GM18909 (cell line): ENCODE measurements at regions not wholly inside any gene's neighbourhood (a gene's known extent, or its start where the extent isn't known, plus 50 kb on each side); places are given as distances from the start of the nearest gene placed in this dataset.

Source experiments
- ATAC-seq: cut with Tn5 transposase; IDR thresholded peaks from one replicate; pipeline ENCODE4 v1.9.1; 2021; ENCODE audit warnings: mild to moderate bottlenecking; ENCODE audit not compliant: unreplicated experiment, poor library complexity

DNA sequence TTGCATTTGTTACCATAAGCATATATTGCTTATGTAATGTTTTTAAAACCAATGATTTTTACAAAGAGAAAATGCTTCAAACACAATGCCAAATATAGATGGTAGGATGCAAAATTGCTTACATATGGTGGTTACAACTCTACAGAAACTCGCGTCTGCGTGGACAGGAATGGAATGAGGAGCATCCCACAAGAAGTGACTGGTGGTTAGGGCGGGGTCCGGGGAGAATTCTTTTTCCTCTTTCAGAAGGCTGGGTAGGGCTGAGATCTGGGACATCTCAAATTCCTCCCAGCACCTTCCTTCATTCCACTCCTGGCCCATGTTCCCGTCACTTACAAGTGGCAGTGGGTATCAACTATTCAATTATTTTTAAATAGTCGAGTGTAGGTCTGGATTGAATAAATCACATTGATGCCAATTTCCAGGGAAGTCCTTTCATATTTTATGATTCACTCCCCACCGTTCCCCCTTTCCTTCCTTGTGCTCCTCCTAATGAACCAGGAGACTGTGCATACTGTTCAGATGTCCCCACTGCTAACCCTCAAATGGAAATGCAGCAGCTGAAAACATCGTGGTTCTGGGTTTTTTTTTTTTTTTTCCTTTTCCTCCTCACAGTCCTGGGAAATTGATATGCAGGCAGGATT is 174.5 kb upstream of the POU3F1 start:
- no peak for ATAC-seq

DNA sequence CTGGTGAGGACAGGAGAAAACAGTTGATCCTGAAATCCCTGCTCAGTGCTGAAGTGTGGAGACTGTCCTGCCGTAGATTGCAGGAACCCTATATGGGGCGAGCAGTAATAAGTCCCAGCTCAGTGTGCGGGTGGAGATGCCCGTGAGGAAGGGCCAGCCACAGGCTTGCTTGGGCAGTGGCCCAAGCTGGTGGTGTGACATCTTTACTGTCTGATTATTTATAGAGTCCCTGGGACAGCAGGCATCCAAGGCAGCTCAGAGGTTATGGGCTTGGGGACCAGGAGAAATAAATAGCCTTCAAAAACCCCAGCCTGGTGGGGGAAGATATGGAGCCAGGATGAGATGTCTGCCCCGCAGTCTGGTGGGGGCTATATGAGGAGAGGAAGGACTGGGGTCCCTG is 170.7 kb upstream of the POU3F1 start:
- no peak for ATAC-seq

DNA sequence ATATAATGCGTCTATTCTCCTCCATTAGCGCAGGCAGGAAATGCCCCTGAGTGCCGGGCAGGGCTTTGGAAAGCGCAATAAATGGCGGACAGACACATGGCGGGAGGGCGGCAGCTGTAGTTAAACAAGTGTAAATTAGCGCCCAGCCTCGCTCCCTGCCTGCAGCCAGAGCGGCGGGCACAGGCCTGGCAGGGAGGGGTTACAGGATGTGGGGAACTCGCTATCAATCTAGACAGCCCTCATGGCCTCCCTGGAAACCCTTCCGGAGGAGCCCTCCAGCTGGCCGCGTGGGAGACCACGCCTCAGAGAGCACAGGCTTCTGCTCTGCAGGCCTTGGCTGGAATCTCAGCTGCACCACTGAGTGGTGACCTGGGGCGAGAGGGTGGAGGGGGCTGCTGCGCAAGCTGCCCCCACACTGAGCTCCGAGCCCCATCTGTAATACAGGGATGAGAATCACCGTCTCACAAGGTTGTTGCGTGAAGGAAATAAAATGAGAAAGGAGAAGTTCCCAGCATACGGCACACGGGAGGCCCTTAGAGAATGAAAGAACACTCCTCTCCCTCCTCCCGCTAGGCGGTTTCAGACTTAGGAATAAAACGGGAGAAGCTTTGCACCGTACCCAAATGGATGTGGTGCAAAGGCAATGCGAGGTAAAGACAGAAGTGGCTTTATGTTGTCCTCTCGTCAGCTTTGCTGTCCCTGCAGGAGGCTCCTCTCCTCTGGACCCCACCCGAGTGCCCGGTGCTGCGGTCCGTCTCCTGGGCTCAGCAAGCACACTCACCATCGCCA is 167.2 kb upstream of the POU3F1 start:
- ATAC-seq = no peak

DNA sequence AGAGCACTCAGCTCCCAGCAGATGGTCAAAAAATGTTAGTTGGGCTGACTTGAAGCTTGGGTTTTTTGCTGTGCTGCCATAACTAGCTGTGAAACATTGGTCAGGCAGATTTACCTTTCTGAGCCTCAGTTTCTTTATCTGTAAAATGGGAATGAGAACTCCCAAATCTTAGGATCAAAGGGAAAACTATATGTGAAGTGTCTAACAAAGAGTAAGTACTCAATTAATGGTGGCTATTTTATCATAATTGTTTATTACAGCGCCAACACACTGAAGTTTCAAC is 164.2 kb upstream of the POU3F1 start:
- no peak for ATAC-seq

DNA sequence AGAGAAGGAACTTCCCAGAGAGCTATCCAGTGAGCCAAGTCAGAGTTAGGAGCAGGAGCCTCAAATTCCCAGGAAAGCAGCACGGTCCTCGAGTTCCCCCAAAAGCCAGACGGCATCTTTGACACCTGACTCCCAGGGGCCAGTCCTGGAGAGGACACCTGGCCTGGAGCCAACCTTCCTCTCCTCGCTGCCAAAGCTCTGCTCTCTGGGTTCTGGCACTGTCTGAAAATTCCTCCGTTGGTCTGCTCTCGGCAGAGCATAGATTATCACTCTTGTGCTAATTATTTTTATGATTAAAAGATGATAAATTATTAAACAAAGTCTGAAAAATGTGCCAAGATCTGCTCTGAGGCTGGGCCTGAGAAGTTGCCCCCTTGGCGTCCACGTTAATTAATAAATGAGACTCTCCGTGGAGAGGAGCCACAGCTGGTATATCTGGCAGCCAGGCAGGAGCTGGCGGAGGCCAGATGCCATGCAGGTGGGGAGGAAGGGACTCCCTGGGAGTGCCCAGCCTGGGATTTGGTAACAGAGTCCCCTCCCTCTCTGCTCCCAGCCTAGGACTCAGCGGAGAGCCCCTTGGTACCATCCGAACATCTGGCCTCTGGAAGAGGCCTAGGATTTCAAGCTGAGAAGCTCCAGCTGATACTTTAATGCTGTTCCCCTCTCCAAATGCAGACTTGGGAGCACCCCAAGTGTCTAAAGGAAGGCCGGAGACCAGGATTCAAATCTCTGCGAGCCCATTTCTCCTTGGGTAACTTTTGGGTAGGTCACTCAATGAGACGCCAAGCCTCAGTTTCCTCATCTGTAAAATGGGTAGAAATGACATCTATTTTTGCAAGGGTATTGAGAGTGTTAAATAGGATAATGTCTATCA is 163.7 kb upstream of the POU3F1 start:
- no peak for ATAC-seq

DNA sequence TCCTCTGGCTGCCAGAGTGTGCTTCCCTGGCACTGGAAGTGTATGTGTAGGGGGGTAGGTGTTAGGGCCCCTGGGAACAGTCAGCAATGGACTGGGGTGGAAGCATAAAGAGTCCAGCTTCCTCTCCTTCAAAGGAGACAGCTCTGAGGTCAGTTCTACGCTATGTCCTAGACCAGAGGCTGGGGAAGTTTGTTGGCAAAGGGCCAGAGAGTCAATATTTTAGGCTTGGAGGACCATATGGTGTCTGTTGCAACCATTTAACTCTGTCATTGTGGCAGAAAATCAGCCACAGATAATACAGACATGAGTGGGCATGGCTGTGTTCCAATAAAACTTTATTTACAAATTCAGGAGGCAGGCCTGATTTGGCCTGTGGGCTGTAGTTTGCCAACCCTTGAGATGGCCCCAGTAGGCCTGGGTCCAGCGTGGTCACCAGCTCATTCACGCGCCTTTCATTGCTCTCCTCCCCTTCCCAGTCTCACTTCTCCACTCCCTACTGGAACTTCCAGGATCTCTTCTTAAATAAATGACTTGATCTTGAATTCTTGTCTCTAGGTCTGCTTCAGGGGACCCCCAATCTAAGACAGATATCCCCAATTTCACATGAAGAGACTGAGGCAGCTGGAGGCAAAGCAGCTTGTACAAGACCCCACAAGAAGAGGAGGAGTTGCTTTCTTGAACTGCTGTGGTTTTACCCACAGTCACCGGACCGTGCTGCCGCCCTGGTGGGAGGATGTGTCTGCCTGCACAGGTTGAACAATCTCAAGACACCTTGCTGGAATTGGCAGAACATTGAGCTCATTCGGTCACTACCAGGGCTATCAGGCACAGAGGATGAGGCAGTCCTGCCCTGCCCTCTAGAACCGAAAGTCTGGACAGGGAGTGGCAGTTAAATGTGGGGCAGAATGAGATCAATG is 162.4 kb upstream of the POU3F1 start:
- ATAC-seq = no peak

DNA sequence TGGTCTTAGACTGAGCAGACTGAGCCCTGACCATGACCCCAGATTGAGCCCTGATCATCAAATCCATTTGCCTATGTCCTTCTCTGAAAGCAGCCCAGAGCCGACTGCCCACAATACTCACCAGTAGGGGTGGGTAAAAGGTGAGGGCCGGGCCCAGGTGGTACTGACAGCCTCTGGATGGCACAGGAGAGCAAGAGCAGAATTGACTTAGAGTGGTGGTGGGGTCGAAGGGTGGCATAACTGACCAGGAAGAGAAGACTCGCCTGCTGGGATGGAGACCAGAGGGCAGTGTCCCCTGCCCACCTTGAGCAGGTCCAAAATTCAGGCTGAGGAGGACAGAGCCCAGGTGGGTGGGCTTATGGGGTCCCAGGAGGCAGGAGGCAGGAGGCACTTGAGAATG is 161.3 kb upstream of the POU3F1 start:
- no peak for ATAC-seq

DNA sequence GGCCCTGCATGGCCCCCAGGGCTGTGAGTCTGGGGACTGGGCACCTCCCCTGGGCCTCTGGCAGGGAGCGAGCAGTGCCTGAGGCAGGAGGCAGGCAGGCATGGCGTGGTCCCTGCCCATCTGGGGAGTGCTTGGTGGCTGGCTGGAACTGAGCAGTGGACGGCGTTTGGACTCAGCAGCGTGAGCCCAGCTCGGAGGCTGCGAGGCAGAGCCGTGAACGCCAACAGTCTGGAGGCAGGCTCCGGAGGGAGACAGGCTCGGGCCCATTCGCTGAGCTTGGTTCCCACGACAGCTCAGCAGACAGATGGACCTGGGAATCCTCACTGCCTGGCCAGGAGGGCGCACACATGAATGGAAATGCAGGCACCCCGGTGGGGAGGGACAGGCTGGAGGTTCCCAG is 160.7 kb upstream of the POU3F1 start:
- no peak for ATAC-seq

DNA sequence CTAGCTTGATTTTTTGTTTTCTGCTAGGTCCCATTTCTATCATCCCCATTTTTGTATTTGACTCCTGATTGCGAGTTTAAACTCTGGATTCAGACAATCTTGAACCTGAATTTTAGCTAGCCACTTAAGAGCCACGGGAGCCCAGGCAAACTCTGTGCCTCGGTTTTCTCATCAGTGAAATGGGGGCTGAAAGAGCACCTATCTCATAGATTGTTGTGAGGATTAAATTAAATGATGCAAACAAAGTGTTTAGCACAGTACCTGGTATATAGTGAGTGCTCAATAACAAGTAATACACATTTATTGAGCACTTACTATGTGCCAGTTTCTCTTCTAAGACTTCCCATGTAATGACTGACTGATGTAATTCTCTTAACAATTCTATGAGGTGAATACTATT is 158.1 kb upstream of the POU3F1 start:
- no peak for ATAC-seq

DNA sequence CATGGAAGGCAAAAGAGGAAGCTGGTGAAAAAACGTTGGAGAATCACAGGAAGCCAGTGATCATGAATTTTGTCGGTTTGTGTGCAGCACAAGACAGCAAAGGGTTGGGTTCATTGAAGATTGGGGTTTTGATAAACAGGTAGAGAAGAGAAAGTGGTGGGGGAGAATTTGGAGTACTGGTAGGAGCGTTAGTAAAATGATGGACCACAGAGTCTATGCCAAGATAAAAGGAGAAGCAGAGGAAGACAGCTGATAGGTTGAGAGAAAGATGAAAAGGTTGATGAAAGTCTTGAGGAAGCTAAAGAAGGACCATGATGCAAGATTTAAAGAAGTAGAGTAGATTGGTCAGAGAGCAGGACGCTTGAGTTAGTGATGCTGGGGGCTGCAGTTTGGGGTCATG is 156.8 kb upstream of the POU3F1 start:
- ATAC-seq = no peak

DNA sequence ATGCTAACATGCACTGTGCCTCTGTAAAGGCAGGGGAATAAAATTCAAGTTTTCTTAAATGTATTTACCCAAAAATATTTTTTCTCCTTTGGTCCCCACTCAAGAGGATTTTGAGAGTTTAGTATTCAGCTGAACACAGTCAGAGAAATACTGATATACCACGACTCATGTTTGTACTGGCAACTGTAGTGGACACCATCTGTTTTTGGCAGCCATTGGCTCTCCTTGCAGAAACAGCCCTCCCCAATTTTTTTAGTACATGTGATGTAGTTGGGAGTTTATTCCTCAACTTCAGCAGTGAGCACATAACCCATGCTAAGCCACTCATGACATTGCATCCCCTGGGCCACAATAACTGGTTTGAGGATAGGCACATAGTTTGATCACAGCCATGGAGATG is 154.8 kb upstream of the POU3F1 start:
- no peak for ATAC-seq

DNA sequence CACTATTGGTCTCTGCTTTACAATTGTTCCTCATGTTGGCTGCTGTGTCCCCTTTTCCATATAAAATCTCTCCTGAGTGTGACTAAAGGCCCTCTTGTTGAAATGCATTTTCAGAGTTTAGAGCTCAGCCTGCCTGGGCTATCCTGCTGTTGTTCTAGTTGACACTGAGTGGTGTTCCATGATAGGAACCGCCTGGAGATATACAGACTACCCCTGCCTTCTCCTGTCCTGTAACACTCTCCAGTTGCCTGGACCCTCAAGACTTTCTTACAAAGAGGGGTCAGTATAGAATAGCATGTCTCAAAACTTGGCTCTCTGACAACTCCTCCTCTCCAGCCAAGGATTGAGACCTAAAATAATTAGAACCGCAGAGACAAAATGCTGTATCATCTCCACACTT is 152.0 kb upstream of the POU3F1 start:
- ATAC-seq = no peak

DNA sequence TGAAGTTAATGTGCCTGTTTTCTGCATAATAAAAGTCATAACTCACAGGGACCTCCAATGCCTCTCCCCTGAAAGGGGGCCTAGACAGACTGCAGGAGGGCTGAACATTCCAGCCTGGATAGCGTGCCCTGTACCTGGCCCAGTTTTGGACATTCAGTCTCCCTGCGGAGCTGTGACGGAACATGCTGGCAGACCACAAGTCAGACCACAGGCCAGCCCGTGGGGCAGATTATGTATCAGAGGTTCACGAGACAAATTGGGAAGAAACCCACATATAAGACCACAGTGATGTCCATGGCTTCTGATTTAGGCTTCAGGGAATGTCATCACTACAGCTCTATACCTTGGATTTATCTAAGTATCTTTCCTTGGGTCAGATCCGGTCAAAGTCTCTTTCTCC is 151.5 kb upstream of the POU3F1 start:
- no peak for ATAC-seq

DNA sequence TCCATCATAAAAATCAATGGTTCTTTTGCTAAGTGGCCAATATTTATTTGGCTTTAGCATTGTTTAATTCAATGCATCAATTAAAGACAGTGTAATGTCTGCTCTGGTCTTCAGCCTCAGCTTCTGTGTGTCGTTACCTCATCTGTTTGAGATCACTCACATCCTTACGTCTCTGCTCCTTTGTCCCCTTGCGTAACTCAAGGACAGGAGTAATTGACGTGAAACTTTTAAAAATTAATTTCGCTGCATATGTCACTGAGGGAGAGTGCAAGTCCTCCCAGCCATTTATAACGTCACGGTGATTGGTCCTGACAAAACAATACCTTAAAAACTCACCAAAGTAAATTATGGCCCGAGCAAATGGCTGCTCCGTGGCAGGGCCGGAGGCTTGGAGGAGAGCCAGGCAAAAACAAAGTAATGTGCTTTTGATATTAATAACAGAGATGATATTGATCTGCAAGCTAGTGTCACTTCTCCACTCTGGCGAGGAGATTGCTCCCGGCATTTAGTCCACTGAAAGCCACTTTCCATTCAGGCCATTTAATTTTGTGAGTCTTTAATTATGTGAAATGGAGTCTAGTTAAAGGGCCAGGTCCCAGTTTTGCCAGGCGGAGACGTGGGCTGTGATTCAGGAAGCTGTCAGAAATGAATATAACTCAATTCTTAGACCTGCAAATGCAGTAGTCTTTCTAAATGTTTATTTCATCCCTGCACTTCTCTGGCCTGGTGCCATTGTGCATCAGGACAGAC is 150.9 kb upstream of the POU3F1 start:
- no peak for ATAC-seq

DNA sequence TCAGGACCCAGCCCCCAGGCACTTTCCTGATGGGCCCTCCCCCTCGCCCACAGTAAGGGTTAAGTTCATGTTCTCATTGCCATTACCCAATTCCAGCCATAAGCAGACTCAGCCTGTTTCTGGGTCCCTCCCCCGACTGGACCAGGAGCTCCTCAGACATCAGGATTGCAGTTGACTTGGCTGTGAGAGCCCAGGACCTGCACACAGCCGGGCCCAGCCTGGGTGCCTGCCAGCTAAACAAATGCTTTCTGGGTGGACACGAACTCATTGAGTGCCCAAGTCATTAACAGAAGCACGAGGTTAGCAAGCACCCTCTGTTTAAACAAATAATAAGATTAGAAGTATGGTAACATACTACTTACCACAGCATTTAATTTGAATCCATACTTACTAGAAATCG is 147.9 kb upstream of the POU3F1 start:
- ATAC-seq = no peak

DNA sequence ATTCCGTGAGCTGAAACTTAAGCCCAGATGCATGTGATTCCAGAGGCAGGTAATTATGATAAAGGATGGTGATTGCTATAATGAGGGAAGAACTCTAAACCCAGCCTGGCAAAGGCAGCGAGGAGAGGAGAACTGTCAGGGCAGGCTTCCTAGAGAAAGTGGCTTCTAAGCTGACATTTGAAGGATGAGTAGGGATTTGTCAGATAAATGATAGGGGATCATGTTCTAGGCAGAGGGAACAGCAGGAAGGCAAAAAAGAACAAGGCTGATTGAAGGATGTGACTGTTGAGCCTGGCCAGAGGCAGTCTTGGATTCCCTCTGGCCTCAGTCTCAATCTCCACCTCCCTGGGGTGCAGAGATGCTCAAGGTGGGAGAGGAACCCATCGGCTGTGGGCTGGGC is 146.4 kb upstream of the POU3F1 start:
- ATAC-seq = no peak

DNA sequence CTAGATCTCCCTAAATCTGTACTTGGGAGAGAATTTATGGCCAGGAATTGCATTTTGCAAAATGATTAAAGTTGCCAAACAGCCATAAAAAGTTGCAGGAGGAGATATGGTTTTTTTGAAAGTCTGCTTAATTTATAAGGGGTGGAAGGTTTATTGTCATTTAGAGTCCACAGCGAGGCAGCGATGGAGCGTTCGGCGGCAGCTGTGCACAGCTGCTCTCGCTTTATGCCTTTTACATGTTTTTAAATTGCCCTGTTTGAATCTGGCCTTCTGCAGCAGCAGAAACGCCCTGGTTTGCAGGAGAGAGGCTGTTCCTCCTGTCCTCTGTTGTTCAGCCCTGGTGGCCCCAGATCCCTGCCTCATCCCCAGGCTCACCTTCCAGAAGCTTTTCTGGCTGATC is 144.9 kb upstream of the POU3F1 start:
- no peak for ATAC-seq

DNA sequence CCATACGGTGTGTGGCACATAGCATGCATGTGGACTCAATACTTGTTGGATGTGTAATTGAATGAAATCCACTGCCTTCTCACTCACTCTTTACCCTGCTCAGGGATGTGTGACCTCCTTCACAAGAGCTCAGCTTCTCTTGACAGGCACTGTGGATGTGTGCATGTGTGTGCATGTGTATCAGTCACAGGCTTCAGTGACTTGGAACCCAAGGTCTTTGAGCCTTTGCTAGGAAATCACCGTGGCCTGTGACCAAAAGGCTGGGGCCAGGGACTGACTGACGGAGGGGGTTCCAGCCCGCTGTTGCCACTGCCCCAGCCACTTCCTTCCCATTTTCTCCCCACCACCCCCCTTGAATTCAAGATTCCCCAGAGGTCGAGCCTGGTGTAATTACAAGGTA is 144.4 kb upstream of the POU3F1 start:
- no peak for ATAC-seq

DNA sequence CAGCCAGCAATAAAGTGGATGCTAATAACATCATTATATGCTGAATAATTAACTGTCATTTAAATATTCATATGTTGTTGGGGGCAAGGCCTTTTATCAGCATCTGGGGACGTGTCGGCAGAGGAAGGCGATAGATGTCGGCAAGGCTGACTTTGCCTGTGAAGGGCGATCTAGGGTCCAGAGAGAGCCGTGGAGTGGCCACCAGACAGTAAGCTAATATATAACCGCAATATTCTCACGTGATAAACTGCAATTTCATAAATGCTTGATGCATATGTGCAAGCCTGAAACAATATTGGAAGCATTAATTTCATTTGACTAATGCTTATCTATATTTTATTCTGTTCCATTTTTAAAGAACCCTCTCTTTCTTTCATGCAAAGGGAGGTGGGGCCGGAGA is 141.0 kb upstream of the POU3F1 start:
- no peak for ATAC-seq

DNA sequence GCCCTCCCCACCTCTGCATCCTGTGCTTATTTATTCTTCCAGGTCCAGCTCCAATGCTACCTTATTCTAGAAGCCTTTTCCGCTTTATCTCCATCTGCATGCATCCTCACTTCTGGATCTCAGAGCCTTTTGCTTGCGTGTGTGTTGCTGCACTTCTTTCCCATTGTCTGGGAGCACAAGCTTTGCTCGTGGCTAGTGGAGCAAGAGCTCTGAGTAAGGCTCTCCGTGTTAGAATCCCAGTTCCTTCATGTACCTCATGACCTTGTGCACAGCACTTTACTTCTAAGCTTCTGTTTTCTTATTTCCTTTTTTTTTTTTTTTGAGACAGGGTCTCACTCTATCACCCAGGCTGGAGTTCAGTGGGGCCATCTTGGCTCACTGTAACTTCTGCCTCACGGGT is 140.0 kb upstream of the POU3F1 start:
- no peak for ATAC-seq
